GM20000 (cell line): ENCODE measurements at regions not wholly inside any gene's neighbourhood (a gene's known extent, or its start where the extent isn't known, plus 50 kb on each side); places are given as distances from the start of the nearest gene placed in this dataset.

ENCODE experiments used
- DNase-seq: peaks from one replicate; pipeline ENCODE4 v3.0.0; 2012; ENCODE audit warnings: low spot score
- CTCF ChIP-seq: IDR thresholded peaks from 2 replicates; pipeline ENCODE4 v1.5.1; 2012; ENCODE audit warnings: mild to moderate bottlenecking, control low read depth; ENCODE audit errors: extremely low read depth, missing control alignments

DNA sequence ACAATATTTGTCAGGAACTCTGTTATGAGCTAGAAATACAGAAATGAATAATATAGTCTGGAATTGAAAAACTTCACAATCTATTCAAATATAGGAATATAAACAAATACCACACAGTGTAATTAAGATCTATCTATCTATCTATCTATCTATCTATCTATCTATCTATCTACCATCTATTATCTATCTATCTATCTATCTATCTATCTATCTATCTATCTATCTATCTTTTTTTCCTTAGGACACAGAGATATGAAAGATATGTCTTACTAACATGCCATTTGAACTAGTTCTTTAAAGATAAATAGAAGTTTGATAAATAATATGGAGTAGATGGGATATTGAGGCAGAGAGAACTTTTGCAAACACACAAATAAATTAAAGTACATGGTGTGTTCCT lies 357.8 kb downstream of the PARP8 start:
- DNase-seq, result no peak
- no peak for TF ChIP-seq CTCF

DNA sequence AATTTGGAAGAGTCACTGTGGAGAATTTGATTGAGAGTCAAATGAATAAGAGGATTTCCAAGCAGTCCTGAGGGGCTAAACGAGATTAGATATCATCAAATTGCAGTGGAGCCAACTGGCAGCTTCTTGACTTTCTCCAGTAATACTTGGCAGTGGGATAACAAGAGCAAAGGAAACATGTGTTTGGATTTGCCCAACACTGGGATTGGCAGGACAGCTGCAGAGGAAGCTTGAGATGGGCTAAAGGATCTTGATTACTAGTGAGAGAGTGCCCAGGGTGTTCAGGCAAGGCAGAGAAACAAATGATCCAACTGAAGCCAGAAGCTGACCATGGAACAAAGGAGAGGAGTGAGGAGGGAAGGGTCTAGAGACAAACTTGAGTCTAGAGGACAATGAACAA lies 356.0 kb upstream of the ISL1 start:
- no peak for DNase-seq
- TF ChIP-seq CTCF, result no peak

GRCh38 chr5:51028394-51028793 lies 354.9 kb upstream of the ISL1 start:
- DNase-seq, result no peak
- TF ChIP-seq CTCF, result no peak

- TF ChIP-seq CTCF, result no peak
- DNase-seq, result no peak
Observed at GRCh38 chr5:51033215-51033614, 350.0 kb upstream of the ISL1 start.

GRCh38 chr5:51034222-51034901 lies 348.9 kb upstream of the ISL1 start:
- DNase-seq, result no peak
- TF ChIP-seq CTCF, result no peak

GRCh38 chr5:51039424-51040329 lies 343.6 kb upstream of the ISL1 start:
- DNase-seq, result no peak
- TF ChIP-seq CTCF, result no peak

DNA sequence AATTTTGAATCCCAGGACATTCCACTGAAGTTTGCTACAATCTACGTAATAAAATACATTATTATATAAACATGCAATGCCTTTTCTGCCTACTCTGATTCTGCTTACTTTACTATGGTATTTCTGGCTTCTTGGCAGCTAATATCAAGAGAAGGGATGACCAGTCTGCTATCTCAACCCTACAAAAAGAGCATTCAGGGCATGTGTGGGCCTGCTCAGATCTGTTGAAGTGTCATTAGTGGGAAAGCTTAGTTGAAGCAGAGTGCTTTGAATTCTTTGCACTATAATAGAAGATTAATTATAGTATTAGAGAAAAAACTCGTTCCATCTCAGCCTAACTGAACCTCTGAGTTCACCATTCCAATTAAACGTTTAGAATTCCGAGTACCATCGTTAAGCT lies 339.5 kb upstream of the ISL1 start:
- no peak for DNase-seq

More for the DNA sequence above, 339.5 kb upstream of the ISL1 start:
- no peak for TF ChIP-seq CTCF
